ENCODE measurements at regions not wholly inside any gene's neighbourhood (a gene's known extent, or its start where the extent isn't known, plus 50 kb on each side); places are given as distances from the start of the nearest gene placed in this dataset.

- no peaks in the 10 kb centered on the region for H3K9me3 ChIP-seq
- no peaks in the 10 kb centered on the region for H3K4me1 ChIP-seq
- H3K27ac ChIP-seq = no peak overlapping the region
- no peaks in the 10 kb centered on the region for H3K27me3 ChIP-seq
- intact Hi-C loops (cut with DNase I) = no loop called here
- no peak overlapping the region for H3K4me3 ChIP-seq
- no peak for TF ChIP-seq POLR2A (IDR thresholded peaks at IDR 0.05)
- no peak for TF ChIP-seq POLR2AphosphoS5 (IDR thresholded peaks at IDR 0.05; ENCODE audit: insufficient read depth in 1 of 2, low read depth in 1 of 2)
- H3K36me3 ChIP-seq = no peaks in the 10 kb centered on the region
- DNase-seq (ENCODE audit: extremely low spot score in 2 of 2) = no peak
Observed at GRCh38 chr6:165025040-165025439, 284.4 kb downstream of the C6orf118 start.

- Histone ChIP-seq H3K9me3 (no peaks in the 10 kb centered on the region), H3K4me3 (no peak overlapping the region), H3K4me1 (no peaks in the 10 kb centered on the region), H3K27me3 (no peaks in the 10 kb centered on the region), H3K27ac (no peak overlapping the region), H3K36me3 (no peaks in the 10 kb centered on the region)
- no peak for TF ChIP-seq POLR2AphosphoS5 (IDR thresholded peaks at IDR 0.05; ENCODE audit: insufficient read depth in 1 of 2, low read depth in 1 of 2)
- no peak for TF ChIP-seq POLR2A (IDR thresholded peaks at IDR 0.05)
- no peak for TF ChIP-seq CTCF (IDR thresholded peaks at IDR 0.05)
- DNase-seq (ENCODE audit: extremely low spot score in 2 of 2) = no peak
- intact Hi-C loops (cut with DNase I) = no loop called here
Observed at GRCh38 chr6:165019681-165020080, 289.7 kb downstream of the C6orf118 start.

DNA sequence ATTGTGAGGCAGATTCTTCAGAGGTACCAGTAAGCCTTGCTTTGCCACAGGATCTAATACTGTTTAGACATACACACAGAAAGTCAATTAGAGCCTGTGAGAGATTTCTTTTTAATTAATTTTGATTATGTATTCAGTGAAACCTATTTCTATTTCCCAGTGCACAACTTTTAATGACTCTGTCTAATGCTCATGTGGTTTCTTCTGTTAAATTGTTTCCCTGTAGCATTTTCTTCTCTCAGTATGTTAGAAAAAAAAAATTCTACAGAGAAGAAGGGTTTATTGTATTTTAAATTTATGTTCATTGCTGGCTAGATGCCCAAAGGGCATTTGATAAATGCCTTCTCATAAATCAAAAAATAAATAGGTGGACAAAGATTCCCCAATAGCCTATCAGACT lies 293.7 kb downstream of the C6orf118 start:
- Histone ChIP-seq H3K9me3 (no peaks in the 10 kb centered on the region), H3K4me1 (no peaks in the 10 kb centered on the region), H3K27ac (no peak overlapping the region), H3K27me3 (no peaks in the 10 kb centered on the region), H3K36me3 (no peaks in the 10 kb centered on the region), H3K4me3 (no peak overlapping the region)
- TF ChIP-seq POLR2AphosphoS5 (IDR thresholded peaks at IDR 0.05; ENCODE audit: insufficient read depth in 1 of 2, low read depth in 1 of 2) (no peak), CTCF (IDR thresholded peaks at IDR 0.05) (no peak), POLR2A (IDR thresholded peaks at IDR 0.05) (no peak)
- intact Hi-C loops (cut with DNase I) = no loop called here
- DNase-seq (ENCODE audit: extremely low spot score in 2 of 2) = no peak

- H3K9me3 ChIP-seq = no peaks in the 10 kb centered on the region
- TF ChIP-seq POLR2AphosphoS5 (IDR thresholded peaks at IDR 0.05; ENCODE audit: insufficient read depth in 1 of 2, low read depth in 1 of 2) = no peak
- TF ChIP-seq POLR2A (IDR thresholded peaks at IDR 0.05) = no peak
- TF ChIP-seq CTCF (IDR thresholded peaks at IDR 0.05) = no peak
- no peaks in the 10 kb centered on the region for H3K36me3 ChIP-seq
- no peaks in the 10 kb centered on the region for H3K27me3 ChIP-seq
- H3K4me1 ChIP-seq = no peaks in the 10 kb centered on the region
- H3K27ac ChIP-seq = no peak overlapping the region
- DNase-seq (ENCODE audit: extremely low spot score in 2 of 2) = no peak
- H3K4me3 ChIP-seq = no peak overlapping the region
- intact Hi-C loops (cut with DNase I) = no loop called here
Observed at GRCh38 chr6:165013701-165014100, 295.7 kb downstream of the C6orf118 start.

GRCh38 chr6:165012183-165012582 lies 297.2 kb downstream of the C6orf118 start:
- TF ChIP-seq POLR2A (IDR thresholded peaks at IDR 0.05) (no peak), POLR2AphosphoS5 (IDR thresholded peaks at IDR 0.05; ENCODE audit: insufficient read depth in 1 of 2, low read depth in 1 of 2) (no peak), CTCF (IDR thresholded peaks at IDR 0.05) (no peak)
- Histone ChIP-seq H3K36me3 (no peaks in the 10 kb centered on the region), H3K4me1 (no peaks in the 10 kb centered on the region), H3K4me3 (no peak overlapping the region), H3K27me3 (no peaks in the 10 kb centered on the region), H3K9me3 (no peaks in the 10 kb centered on the region), H3K27ac (no peak overlapping the region)
- intact Hi-C loops (cut with DNase I) = no loop called here
- DNase-seq (ENCODE audit: extremely low spot score in 2 of 2) = no peak
